ENCODE measurements at regions not wholly inside any gene's neighbourhood (a gene's known extent, or its start where the extent isn't known, plus 50 kb on each side); places are given as distances from the start of the nearest gene placed in this dataset.

DNA sequence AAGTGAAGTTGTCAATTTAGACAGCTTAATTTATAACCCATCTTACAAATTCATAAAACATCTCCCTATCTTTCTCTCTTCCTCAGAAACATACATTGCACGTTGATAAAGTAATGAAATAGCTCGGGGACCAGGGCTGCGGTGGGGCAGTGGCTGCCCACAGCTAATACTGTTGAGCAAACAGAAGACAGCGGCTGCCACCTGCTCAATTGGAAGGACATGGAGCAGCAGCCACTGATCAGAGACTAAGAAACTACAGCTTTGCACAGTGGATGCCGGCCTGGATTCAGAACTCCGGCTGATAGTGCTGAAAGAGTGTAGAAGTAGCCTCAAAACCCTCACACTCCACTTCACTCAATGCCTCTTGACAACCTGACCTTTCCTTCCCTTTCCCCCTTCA lies 157.9 kb upstream of the PDE10A start:
- Mint-ChIP-seq H3K4me3 (no peak overlapping the region), H3K4me1 (peaks cover 50% of the 10 kb centered on the region), H3K27ac (no peak overlapping the region), H3K27me3 (ENCODE audit: insufficient read depth, low read depth) (peaks cover 13% of the 10 kb centered on the region), H3K36me3 (no peaks in the 10 kb centered on the region), H3K9me3 (peaks cover 2% of the 10 kb centered on the region)
- no peak overlapping the region for H2AFZ ChIP-seq (replicated peaks)
- DNase-seq (ENCODE audit: low spot score) = no peak
- no peak overlapping the region for H3K4me3 ChIP-seq
- no peaks in the 10 kb centered on the region for H4K20me1 ChIP-seq (ENCODE audit: low read depth)
- no peaks in the 10 kb centered on the region for H3K9me3 ChIP-seq (ENCODE audit: low read depth)
- no peaks in the 10 kb centered on the region for H3K36me3 ChIP-seq
- peaks cover 43% of the 10 kb centered on the region for H3K4me1 ChIP-seq
- H3F3A ChIP-seq (ENCODE audit: low read depth) = peaks cover 14% of the 10 kb centered on the region
- no peaks in the 10 kb centered on the region for H3K79me2 ChIP-seq (ENCODE audit: low read depth)
- no peak overlapping the region for H3K4me2 ChIP-seq
- H3K9ac ChIP-seq = no peak overlapping the region
- H3K27ac ChIP-seq = no peak overlapping the region
- no peak for TF ChIP-seq EZH2phosphoT487 (IDR thresholded peaks at IDR 0.05)
- H3K27me3 ChIP-seq = no peaks in the 10 kb centered on the region

DNA sequence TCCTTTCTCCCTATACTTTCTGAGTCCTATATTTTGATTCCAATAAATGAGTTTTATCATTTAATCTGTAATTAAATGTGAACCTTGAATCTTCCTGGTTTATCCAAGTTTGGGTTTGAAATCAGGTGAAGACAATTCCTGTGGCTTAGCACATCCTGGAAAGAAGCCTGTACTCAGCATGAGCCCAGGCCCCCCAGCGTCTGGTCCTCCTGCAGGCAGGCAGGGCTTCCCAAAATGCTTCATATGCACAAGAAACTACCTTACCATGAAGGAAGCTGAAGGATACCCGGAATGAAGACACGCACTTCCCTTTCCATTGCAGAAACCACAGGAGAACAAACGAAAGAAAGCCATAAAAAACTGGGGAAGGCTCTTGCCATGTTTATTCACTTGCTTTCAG lies 157.4 kb upstream of the PDE10A start:
- no peak overlapping the region for H3K4me3 Mint-ChIP-seq
- H3K4me1 Mint-ChIP-seq = peaks cover 47% of the 10 kb centered on the region
- no peak for DNase-seq (ENCODE audit: low spot score)

DNA sequence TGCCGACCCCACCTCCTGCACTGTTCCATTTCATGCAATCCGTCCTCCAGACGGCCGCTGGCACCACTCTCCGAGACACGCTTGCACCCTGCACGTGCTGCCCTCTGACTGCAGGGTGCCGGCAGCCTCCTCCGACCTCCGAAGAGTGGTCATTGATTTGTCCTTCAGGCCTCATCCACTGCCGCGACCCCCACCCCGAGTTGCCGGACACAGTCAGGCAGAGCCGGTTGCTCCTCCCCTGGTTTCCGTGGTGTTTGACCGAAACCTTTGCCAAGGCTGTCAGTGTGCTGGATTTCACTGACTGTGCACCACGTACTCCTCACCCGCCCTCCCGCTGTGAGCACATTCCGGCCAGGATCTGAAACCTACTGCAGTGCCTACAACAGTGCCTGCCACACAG lies 156.4 kb upstream of the PDE10A start:
- Histone ChIP-seq H4K20me1 (ENCODE audit: low read depth) (no peaks in the 10 kb centered on the region), H2AFZ (replicated peaks) (peak overlapping the region; percentile 66), H3K79me2 (ENCODE audit: low read depth) (no peaks in the 10 kb centered on the region), H3K4me2 (peak overlapping the region; percentile 65), H3K4me3 (no peak overlapping the region), H3K9me3 (ENCODE audit: low read depth) (no peaks in the 10 kb centered on the region), H3F3A (ENCODE audit: low read depth) (peaks cover 14% of the 10 kb centered on the region), H3K27me3 (no peaks in the 10 kb centered on the region), H3K27ac (no peak overlapping the region), H3K4me1 (peaks cover 37% of the 10 kb centered on the region), H3K36me3 (no peaks in the 10 kb centered on the region), H3K9ac (no peak overlapping the region)
- H3K27ac Mint-ChIP-seq = no peak overlapping the region
- H3K27me3 Mint-ChIP-seq (ENCODE audit: insufficient read depth, low read depth) = peaks cover 11% of the 10 kb centered on the region
- no peak overlapping the region for H3K4me3 Mint-ChIP-seq
- TF ChIP-seq EZH2 (IDR thresholded peaks at IDR 0.05) (no peak), EZH2phosphoT487 (IDR thresholded peaks at IDR 0.05) (no peak)
- TF ChIP-seq, protein P1, sequence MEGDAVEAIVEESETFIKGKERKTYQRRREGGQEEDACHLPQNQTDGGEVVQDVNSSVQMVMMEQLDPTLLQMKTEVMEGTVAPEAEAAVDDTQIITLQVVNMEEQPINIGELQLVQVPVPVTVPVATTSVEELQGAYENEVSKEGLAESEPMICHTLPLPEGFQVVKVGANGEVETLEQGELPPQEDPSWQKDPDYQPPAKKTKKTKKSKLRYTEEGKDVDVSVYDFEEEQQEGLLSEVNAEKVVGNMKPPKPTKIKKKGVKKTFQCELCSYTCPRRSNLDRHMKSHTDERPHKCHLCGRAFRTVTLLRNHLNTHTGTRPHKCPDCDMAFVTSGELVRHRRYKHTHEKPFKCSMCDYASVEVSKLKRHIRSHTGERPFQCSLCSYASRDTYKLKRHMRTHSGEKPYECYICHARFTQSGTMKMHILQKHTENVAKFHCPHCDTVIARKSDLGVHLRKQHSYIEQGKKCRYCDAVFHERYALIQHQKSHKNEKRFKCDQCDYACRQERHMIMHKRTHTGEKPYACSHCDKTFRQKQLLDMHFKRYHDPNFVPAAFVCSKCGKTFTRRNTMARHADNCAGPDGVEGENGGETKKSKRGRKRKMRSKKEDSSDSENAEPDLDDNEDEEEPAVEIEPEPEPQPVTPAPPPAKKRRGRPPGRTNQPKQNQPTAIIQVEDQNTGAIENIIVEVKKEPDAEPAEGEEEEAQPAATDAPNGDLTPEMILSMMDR (IDR thresholded peaks at IDR 0.05) = no peak
- DNase-seq (ENCODE audit: low spot score) = peak; percentile 41
- H3K4me1 Mint-ChIP-seq = peaks cover 47% of the 10 kb centered on the region
- no peaks in the 10 kb centered on the region for H3K9me3 Mint-ChIP-seq
- no peaks in the 10 kb centered on the region for H3K36me3 Mint-ChIP-seq

More for the DNA sequence above, 157.4 kb upstream of the PDE10A start:
- no peaks in the 10 kb centered on the region for H3K9me3 ChIP-seq (ENCODE audit: low read depth)
- TF ChIP-seq EZH2phosphoT487 (IDR thresholded peaks at IDR 0.05) (no peak), EZH2 (IDR thresholded peaks at IDR 0.05) (no peak)
- TF ChIP-seq, protein P1 (IDR thresholded peaks at IDR 0.05) = no peak
- H3K9ac ChIP-seq = no peak overlapping the region
- no peak overlapping the region for H3K27ac Mint-ChIP-seq
- peak overlapping the region; percentile 65 for H3K4me2 ChIP-seq
- H3F3A ChIP-seq (ENCODE audit: low read depth) = peaks cover 14% of the 10 kb centered on the region
- H3K27ac ChIP-seq = no peak overlapping the region
- peaks cover 40% of the 10 kb centered on the region for H3K4me1 ChIP-seq
- H3K36me3 ChIP-seq = no peaks in the 10 kb centered on the region
- no peak overlapping the region for H3K4me3 ChIP-seq
- no peaks in the 10 kb centered on the region for H3K27me3 ChIP-seq
- peaks cover 11% of the 10 kb centered on the region for H3K27me3 Mint-ChIP-seq (ENCODE audit: insufficient read depth, low read depth)
- no peaks in the 10 kb centered on the region for H3K9me3 Mint-ChIP-seq
- H3K79me2 ChIP-seq (ENCODE audit: low read depth) = no peaks in the 10 kb centered on the region
- no peaks in the 10 kb centered on the region for H4K20me1 ChIP-seq (ENCODE audit: low read depth)
- H2AFZ ChIP-seq (replicated peaks) = no peak overlapping the region
- H3K36me3 Mint-ChIP-seq = no peaks in the 10 kb centered on the region

DNA sequence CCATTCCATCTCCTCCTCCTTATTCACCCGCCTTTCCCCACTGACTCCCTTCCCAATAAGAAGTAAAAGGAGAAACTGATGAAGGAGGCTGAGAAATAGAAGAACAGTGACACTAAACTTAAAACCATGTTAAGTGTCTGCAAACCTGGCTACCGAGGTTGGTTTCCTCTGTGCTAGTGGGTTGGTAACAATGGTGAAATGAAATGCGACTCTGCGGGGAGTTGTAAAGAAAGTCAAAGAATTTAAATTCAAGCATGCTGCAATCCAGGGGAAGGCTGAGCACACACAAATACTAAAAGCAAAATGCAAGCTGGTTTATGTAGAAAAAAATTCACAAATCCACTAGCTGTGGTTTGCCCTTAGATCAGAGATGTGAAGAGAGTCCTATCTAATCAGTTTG lies 155.2 kb upstream of the PDE10A start:
- peak overlapping the region; percentile 65 for H3K4me2 ChIP-seq
- H3K27ac ChIP-seq = no peak overlapping the region
- peaks cover 14% of the 10 kb centered on the region for H3F3A ChIP-seq (ENCODE audit: low read depth)
- no peaks in the 10 kb centered on the region for H3K9me3 Mint-ChIP-seq
- peak overlapping the region; percentile 5 for H3K4me3 Mint-ChIP-seq
- H4K20me1 ChIP-seq (ENCODE audit: low read depth) = no peaks in the 10 kb centered on the region
- H3K4me1 ChIP-seq = peaks cover 37% of the 10 kb centered on the region
- peak; percentile 46 for DNase-seq (ENCODE audit: low spot score)
- no peaks in the 10 kb centered on the region for H3K36me3 ChIP-seq
- peaks cover 13% of the 10 kb centered on the region for H3K27me3 Mint-ChIP-seq (ENCODE audit: insufficient read depth, low read depth)
- no peak overlapping the region for H3K9ac ChIP-seq
- H3K9me3 ChIP-seq (ENCODE audit: low read depth) = no peaks in the 10 kb centered on the region
- H3K79me2 ChIP-seq (ENCODE audit: low read depth) = no peaks in the 10 kb centered on the region
- no peak for TF ChIP-seq EZH2 (IDR thresholded peaks at IDR 0.05)
- TF ChIP-seq, protein P1 (IDR thresholded peaks at IDR 0.05) = no peak
- TF ChIP-seq EZH2phosphoT487 (IDR thresholded peaks at IDR 0.05) = no peak
- H3K4me1 Mint-ChIP-seq = peaks cover 47% of the 10 kb centered on the region
- no peaks in the 10 kb centered on the region for H3K27me3 ChIP-seq
- no peak overlapping the region for H3K4me3 ChIP-seq
- H2AFZ ChIP-seq (replicated peaks) = peak overlapping the region; percentile 38
- peak overlapping the region; percentile 43 for H3K27ac Mint-ChIP-seq
- H3K36me3 Mint-ChIP-seq = no peaks in the 10 kb centered on the region
